ENCODE measurements at regions not wholly inside any gene's neighbourhood (a gene's known extent, or its start where the extent isn't known, plus 50 kb on each side); places are given as distances from the start of the nearest gene placed in this dataset.

- H3K4me3 ChIP-seq, result no peak overlapping the region
- 49 to 52% methylated on average over 8 of the region's 8 CpGs for WGBS, 2 donors
- H3K36me3 ChIP-seq, result no peaks in the 10 kb centered on the region
- DNase-seq, result no peak
- intact Hi-C loops (cut with DNase I), result no loop called here
- H3K9me3 ChIP-seq, result no peaks in the 10 kb centered on the region
- H3K27me3 ChIP-seq, result no peaks in the 10 kb centered on the region
- TF ChIP-seq EP300 (IDR thresholded peaks at IDR 0.05) (no peak), POLR2A (IDR thresholded peaks at IDR 0.05) (no peak), POLR2AphosphoS5 (IDR thresholded peaks at IDR 0.05) (no peak), CTCF (IDR thresholded peaks at IDR 0.05) (no peak)
- no peaks in the 10 kb centered on the region for H3K4me1 ChIP-seq
- no peak overlapping the region for H3K27ac ChIP-seq
Measured at GRCh38 chr5:174999581-174999980, 275.2 kb downstream of the MSX2 start.

DNA sequence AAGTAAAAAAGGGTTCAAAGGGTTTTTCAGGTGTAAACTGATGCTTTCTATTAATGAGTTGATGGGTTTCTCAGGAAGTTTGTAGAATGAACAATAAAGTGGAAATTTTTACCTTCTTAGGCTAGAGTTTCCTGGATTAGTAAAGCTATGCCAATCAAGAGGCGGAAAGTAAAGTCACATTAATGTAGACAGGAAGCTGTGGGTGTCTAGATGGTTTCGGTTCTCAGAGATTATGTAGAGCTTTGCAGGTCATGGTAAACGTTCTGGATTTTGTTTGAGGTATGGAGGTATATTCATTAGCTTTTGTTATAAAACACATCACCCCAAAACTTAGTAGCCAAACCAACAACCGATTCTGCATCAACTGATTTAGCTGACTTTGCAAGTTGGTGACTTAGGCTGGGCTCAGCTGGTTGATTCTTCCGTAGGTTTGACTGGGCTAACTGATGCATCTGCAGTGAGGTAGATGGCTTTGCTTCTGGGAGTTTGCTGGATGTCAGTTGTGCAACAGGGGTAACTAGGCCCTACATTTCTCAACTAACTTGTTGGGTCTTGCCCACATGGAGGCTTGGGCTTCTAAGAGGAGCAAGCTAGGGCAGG, 273.8 kb downstream of the MSX2 start:
- no peaks in the 10 kb centered on the region for H3K9me3 ChIP-seq
- no peak for DNase-seq
- WGBS, 2 donors, result 83 to 84% methylated on average over 5 of the region's 5 CpGs
- no peak overlapping the region for H3K27ac ChIP-seq
- H3K27me3 ChIP-seq, result no peaks in the 10 kb centered on the region
- H3K4me3 ChIP-seq, result no peak overlapping the region
- TF ChIP-seq EP300 (IDR thresholded peaks at IDR 0.05) (no peak), POLR2A (IDR thresholded peaks at IDR 0.05) (no peak), CTCF (IDR thresholded peaks at IDR 0.05) (no peak), POLR2AphosphoS5 (IDR thresholded peaks at IDR 0.05) (no peak)
- intact Hi-C loops (cut with DNase I), result no loop called here
- no peaks in the 10 kb centered on the region for H3K36me3 ChIP-seq
- no peaks in the 10 kb centered on the region for H3K4me1 ChIP-seq

GRCh38 chr5:174997688-174998087, 273.3 kb downstream of the MSX2 start:
- Histone ChIP-seq H3K36me3 (no peaks in the 10 kb centered on the region), H3K27ac (no peak overlapping the region), H3K27me3 (no peaks in the 10 kb centered on the region), H3K4me1 (no peaks in the 10 kb centered on the region), H3K9me3 (no peaks in the 10 kb centered on the region), H3K4me3 (no peak overlapping the region)
- no peak for TF ChIP-seq CTCF (IDR thresholded peaks at IDR 0.05)
- no peak for TF ChIP-seq EP300 (IDR thresholded peaks at IDR 0.05)
- TF ChIP-seq POLR2A (IDR thresholded peaks at IDR 0.05), result no peak
- TF ChIP-seq POLR2AphosphoS5 (IDR thresholded peaks at IDR 0.05), result no peak
- intact Hi-C loops (cut with DNase I), result no loop called here
- 1 to 16% methylated on average over 1 of the region's 1 CpG for WGBS, 2 donors
- DNase-seq, result no peak

GRCh38 chr5:174996941-174997340, 272.6 kb downstream of the MSX2 start:
- Histone ChIP-seq H3K9me3 (no peaks in the 10 kb centered on the region), H3K36me3 (no peaks in the 10 kb centered on the region), H3K4me1 (no peaks in the 10 kb centered on the region), H3K27ac (no peak overlapping the region), H3K4me3 (no peak overlapping the region), H3K27me3 (no peaks in the 10 kb centered on the region)
- 78 to 86% methylated on average over 4 of the region's 4 CpGs for WGBS, 2 donors
- no peak for TF ChIP-seq POLR2AphosphoS5 (IDR thresholded peaks at IDR 0.05)
- TF ChIP-seq CTCF (IDR thresholded peaks at IDR 0.05), result no peak
- TF ChIP-seq EP300 (IDR thresholded peaks at IDR 0.05), result no peak
- TF ChIP-seq POLR2A (IDR thresholded peaks at IDR 0.05), result no peak
- intact Hi-C loops (cut with DNase I), result no loop called here
- DNase-seq, result no peak

DNA sequence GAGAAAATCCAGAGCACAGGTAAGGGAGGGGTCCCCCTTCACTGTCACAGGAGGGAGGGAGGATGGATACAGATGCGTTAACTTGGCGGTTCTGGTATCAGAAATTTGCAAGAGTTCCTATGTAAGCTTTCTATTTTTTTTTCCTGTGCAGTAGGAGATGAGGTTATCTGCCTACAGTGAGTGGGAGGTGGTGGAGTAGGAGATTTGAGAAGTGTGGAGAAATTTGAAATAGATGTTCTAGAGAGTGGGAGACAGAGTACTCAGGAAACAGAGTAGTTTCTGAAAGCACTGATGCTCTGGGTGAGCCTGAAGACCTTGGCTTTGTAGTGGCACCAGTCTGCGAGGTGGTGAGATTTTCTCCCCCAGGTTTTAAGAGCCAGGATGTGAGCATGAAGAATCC, 271.4 kb downstream of the MSX2 start:
- DNase-seq, result no peak
- no peaks in the 10 kb centered on the region for H3K36me3 ChIP-seq
- intact Hi-C loops (cut with DNase I), result no loop called here

More for the DNA sequence above, 271.4 kb downstream of the MSX2 start:
- no peak for TF ChIP-seq CTCF (IDR thresholded peaks at IDR 0.05)
- TF ChIP-seq POLR2A (IDR thresholded peaks at IDR 0.05), result no peak
- TF ChIP-seq POLR2AphosphoS5 (IDR thresholded peaks at IDR 0.05), result no peak
- no peak for TF ChIP-seq EP300 (IDR thresholded peaks at IDR 0.05)
- Histone ChIP-seq H3K27me3 (no peaks in the 10 kb centered on the region), H3K4me3 (no peak overlapping the region), H3K4me1 (no peaks in the 10 kb centered on the region), H3K9me3 (no peaks in the 10 kb centered on the region), H3K27ac (no peak overlapping the region)
- 77 to 86% methylated on average over 3 of the region's 3 CpGs for WGBS, 2 donors

Data from sigmoid colon (tissue), 6 donors.